HEK293T (cell line): ENCODE measurements at regions not wholly inside any gene's neighbourhood (a gene's known extent, or its start where the extent isn't known, plus 50 kb on each side); places are given as distances from the start of the nearest gene placed in this dataset.
"Not testable (repeated sequence)": the region's sequence is repeated elsewhere in the genome, so short reads cannot be mapped to it uniquely, and the experiment has no call there.

Source experiments
- CTCF ChIA-PET: fragments of 350-600 bp; formaldehyde crosslinking; extraction: SDS; loops from one replicate; lab custom pipeline; 2021; ENCODE audit warnings: antibody characterized with exemption, inconsistent platforms; lab: Yijun Ruan, JAX
- POLR2A ChIA-PET: fragments of 350-600 bp; formaldehyde crosslinking; extraction: SDS; loops from one replicate; lab custom pipeline; 2020; ENCODE audit warnings: antibody characterized with exemption, inconsistent platforms; lab: Yijun Ruan, JAX
- DNase-seq: peaks from one replicate; pipeline ENCODE4 v3.0.0; 2012; ENCODE audit warnings: mixed read lengths; ENCODE audit errors: extremely low spot score
- ARNT ChIP-seq: fragments of 450-650 bp; IDR thresholded peaks from 2 replicates; pipeline ENCODE4 v1.6.1; 2017; ENCODE audit warnings: mild to moderate bottlenecking
- BHLHE40 ChIP-seq: fragments of 450-650 bp; IDR thresholded peaks from 2 replicates; pipeline ENCODE4 v1.6.1; 2016; ENCODE audit warnings: mild to moderate bottlenecking, moderate library complexity, borderline replicate concordance
- CTBP1 ChIP-seq: fragments of 450-650 bp; IDR thresholded peaks from 2 replicates; pipeline ENCODE4 v1.6.1; 2016; ENCODE audit warnings: borderline replicate concordance
- ELF4 ChIP-seq: fragments of 450-650 bp; IDR thresholded peaks from 2 replicates; pipeline ENCODE4 v1.6.1; 2017; ENCODE audit warnings: antibody characterized with exemption
- FOXA1 ChIP-seq: fragments of 450-650 bp; IDR thresholded peaks from 2 replicates; pipeline ENCODE4 v1.6.1; 2016; ENCODE audit warnings: mild to moderate bottlenecking
- FOXK2 ChIP-seq: fragments of 450-650 bp; IDR thresholded peaks from 2 replicates; pipeline ENCODE4 v1.6.1; 2016; ENCODE audit warnings: mild to moderate bottlenecking
- FOXM1 ChIP-seq: fragments of 450-650 bp; IDR thresholded peaks from 2 replicates; pipeline ENCODE4 v1.6.1; 2017; ENCODE audit warnings: mild to moderate bottlenecking, borderline replicate concordance
- HDGF ChIP-seq: fragments of 450-650 bp; IDR thresholded peaks from 2 replicates; pipeline ENCODE4 v1.6.1; 2017; ENCODE audit warnings: antibody characterized with exemption, borderline replicate concordance
- L3MBTL2 ChIP-seq: fragments of 450-650 bp; conservative IDR thresholded peaks from 2 replicates; pipeline ENCODE4 v1.6.1; 2016; ENCODE audit warnings: mild to moderate bottlenecking
- LEF1 ChIP-seq: fragments of 450-650 bp; IDR thresholded peaks from 2 replicates; pipeline ENCODE4 v1.6.1; 2017; ENCODE audit warnings: mild to moderate bottlenecking, borderline replicate concordance
- NFRKB ChIP-seq: fragments of 450-650 bp; IDR thresholded peaks from 2 replicates; pipeline ENCODE4 v1.6.1; 2016; ENCODE audit warnings: mild to moderate bottlenecking, moderate library complexity
- SP1 ChIP-seq: fragments of 450-650 bp; IDR thresholded peaks from 2 replicates; pipeline ENCODE4 v1.6.1; 2017
- SUZ12 ChIP-seq: fragments of 450-650 bp; IDR thresholded peaks from 2 replicates; pipeline ENCODE4 v1.6.1; 2016; ENCODE audit warnings: mild to moderate bottlenecking
- TARDBP ChIP-seq: fragments of 450-650 bp; IDR thresholded peaks from 2 replicates; pipeline ENCODE4 v1.6.1; 2016
- ZNF384 ChIP-seq: fragments of 450-650 bp; IDR thresholded peaks from 2 replicates; pipeline ENCODE4 v1.6.1; 2016
- TF ChIP-seq, protein P1 (sequence below): fragments of 450-650 bp; IDR thresholded peaks from 2 replicates; pipeline ENCODE4 v1.6.1; 2016

DNA sequence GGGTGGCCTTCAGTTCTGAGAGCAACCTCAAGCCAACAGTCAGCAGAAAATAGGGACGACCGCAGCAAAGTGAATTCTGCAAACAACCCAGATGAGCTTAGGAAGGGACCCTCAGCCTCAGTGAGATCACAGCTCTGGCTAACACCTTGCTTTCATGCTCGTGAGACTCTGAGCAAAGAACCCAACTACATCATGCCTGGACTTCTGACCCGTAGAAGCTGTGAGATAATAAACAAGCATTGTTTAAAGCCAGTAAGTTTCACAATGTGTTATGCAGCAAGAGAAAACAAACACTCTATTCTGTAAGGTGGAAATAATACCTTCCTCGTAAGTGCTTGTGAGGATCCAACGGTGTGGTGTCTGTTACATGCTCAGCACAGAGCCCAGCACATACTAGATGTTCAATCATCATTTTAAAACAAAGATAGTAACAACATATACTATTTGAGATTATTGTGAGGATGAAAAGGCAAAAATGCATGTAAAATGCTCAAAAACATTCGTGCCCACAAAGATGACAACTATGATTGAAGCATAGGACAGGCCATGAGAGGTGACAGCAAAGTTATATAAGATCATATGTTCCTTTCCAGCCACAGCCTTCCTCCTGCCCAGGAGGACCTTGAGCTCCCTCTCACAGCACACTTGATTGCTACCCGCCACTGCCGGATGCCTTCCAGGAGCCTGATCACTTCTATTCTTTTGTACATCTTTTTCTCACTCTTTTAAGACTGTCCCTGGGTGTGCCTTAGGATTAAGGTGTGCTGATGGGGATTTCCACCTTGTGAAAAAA is 433.3 kb downstream of the BUD13 start:
- TF ChIP-seq BHLHE40: no peak
- no peak for TF ChIP-seq L3MBTL2
- TF ChIP-seq, protein P1, sequence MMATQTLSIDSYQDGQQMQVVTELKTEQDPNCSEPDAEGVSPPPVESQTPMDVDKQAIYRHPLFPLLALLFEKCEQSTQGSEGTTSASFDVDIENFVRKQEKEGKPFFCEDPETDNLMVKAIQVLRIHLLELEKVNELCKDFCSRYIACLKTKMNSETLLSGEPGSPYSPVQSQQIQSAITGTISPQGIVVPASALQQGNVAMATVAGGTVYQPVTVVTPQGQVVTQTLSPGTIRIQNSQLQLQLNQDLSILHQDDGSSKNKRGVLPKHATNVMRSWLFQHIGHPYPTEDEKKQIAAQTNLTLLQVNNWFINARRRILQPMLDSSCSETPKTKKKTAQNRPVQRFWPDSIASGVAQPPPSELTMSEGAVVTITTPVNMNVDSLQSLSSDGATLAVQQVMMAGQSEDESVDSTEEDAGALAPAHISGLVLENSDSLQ: no peak
- no peak for TF ChIP-seq FOXA1
- no peak for TF ChIP-seq FOXM1
- TF ChIP-seq ELF4: no peak
- no peak for TF ChIP-seq HDGF
- ChIA-PET CTCF (interaction anchor here (0.6 kb wide), 1 partner anchor 1491 kb away, joined by 3 read pairs; no protein-coding TSS in a partner anchor), POLR2A (no interaction called here)
- DNase-seq: no peak

DNA sequence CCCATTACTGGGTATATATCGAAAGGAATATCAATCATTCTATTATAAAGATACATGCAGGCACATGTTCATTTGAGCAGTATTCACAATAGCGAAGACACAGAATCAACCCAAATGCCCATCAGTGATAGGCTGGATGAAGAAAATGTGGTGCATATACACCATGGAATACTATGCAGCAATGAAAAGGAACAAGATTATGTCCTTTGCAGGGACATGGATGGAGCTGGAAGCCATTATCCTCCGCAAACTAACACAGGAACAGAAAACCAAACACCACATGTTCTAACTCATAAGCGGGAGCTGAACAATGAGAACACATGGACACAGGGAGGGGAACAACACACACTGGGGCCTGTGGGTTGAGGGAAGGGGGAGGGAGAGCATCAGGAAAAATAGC is 434.3 kb downstream of the BUD13 start:
- POLR2A ChIA-PET, DNase-seq, CTCF ChIA-PET: not testable (repeated sequence)

DNA sequence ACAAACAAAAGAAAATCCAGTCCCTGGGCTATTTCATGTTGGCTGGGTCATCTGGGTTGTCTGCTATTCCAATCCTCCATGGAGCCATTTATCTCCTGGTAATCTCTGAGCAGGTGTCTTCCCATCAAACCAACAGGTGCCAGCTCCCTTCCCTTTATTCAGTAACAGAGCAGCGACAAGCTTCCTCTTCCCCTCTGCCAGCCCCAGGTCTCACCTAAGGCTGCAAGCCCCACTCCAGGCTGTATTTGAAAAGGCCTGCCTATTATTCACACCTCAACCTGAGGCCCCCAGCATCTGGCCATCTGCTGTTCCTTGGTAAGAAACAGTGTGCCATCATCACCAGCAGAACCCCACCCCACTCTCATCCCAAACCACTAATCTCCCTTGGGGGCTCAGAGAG is 436.2 kb downstream of the BUD13 start:
- CTCF ChIA-PET: no interaction called here
- no peak for TF ChIP-seq FOXA1
- no peak for TF ChIP-seq FOXK2
- TF ChIP-seq ZNF384: no peak
- TF ChIP-seq SUZ12: no peak
- no peak for TF ChIP-seq TARDBP
- TF ChIP-seq SP1: no peak
- DNase-seq: no peak
- POLR2A ChIA-PET: no interaction called here

DNA sequence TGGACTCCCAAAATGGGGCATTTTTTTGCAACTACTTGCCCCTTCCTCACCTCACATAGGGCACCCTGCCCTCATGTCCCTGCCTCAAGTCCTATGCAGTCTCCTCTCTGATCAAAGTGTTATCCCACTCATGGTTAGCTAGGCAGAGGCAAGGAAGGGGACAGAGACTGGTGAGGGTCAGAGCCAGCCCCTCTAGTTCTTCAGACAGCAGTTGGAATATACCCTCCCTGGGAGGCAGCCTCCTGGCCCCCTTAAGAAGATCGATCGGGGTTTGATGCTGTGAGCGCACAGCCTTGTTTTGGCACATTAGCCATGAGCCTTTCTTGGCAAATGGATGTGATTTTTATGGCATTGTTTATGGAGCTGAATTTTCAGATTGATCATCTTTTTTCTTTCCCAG is 436.9 kb downstream of the BUD13 start:
- no peak for DNase-seq
- TF ChIP-seq FOXM1: no peak
- no peak for TF ChIP-seq HDGF
- TF ChIP-seq ELF4: no peak
- CTCF ChIA-PET: no interaction called here
- POLR2A ChIA-PET: no interaction called here

DNA sequence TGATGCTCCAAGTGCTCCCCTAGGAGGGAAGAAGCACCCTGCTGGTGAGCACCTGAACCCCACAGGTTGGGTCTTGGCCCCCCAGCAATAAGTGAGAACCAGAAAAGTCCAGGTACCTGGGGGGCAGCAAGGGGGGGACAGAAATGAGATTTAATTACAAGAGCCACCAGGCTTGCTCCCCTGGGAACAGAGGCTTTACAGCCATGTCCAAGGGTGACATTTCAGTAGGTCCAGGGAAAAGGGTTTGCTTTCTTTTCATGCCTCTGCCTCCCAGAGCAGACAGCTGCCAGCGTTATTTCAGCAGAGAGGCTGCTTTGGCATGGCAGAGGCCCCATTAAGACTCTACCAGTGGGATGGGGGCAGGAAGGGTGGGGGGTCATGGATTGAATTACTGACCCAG is 437.7 kb downstream of the BUD13 start:
- POLR2A ChIA-PET: no interaction called here
- CTCF ChIA-PET: no interaction called here
- TF ChIP-seq ELF4 (no peak), CTBP1 (no peak), HDGF (no peak), SUZ12 (no peak), NFRKB (no peak), FOXA1 (no peak), ZNF384 (no peak), FOXM1 (no peak), SP1 (no peak), FOXK2 (no peak), L3MBTL2 (no peak), BHLHE40 (no peak), LEF1 (no peak), ARNT (no peak), TARDBP (no peak)
- TF ChIP-seq, protein P1: no peak
- DNase-seq: no peak

DNA sequence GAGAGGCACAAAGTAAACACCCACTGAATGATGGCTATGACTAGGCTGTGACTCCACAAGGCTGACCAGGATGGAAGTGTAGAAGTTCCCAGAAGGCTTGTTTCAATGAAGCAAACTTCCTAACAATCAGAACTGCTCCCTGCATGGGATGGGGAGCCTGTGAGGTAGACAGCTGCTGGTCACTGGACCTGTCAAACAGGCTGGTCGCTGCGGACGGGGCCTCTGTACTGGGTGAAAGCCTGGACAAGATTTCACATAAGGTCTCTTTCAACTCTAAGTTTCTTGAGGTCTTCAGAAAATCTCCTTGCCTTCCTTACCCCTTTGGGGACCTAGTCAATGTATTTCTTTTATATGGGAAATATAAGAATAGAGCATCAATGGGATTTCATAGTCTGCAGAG is 438.2 kb downstream of the BUD13 start:
- DNase-seq: no peak
- CTCF ChIA-PET: no interaction called here
- POLR2A ChIA-PET: no interaction called here
- no peak for TF ChIP-seq SUZ12
- no peak for TF ChIP-seq FOXM1
- no peak for TF ChIP-seq CTBP1
- TF ChIP-seq SP1: no peak
- TF ChIP-seq ZNF384: no peak
- TF ChIP-seq BHLHE40: no peak
- TF ChIP-seq, protein P1: no peak
- TF ChIP-seq FOXA1: no peak
- no peak for TF ChIP-seq LEF1
- no peak for TF ChIP-seq NFRKB
- TF ChIP-seq ARNT: no peak
- TF ChIP-seq L3MBTL2: no peak
- TF ChIP-seq FOXK2: no peak
- no peak for TF ChIP-seq ELF4
- TF ChIP-seq TARDBP: no peak
- no peak for TF ChIP-seq HDGF
